NT2/D1 (cell line): ENCODE measurements at regions not wholly inside any gene's neighbourhood (a gene's known extent, or its start where the extent isn't known, plus 50 kb on each side); places are given as distances from the start of the nearest gene placed in this dataset.

Experiments used
- DNase-seq: peaks from one replicate; pipeline ENCODE4 v3.0.0-alpha.2; 2011; ENCODE audit warnings: low read depth, low spot score
- H3K27me3 ChIP-seq: 2 replicates; pipeline ENCODE4 v1.6.0; 2011; ENCODE audit warnings: mild to moderate bottlenecking; ENCODE audit not compliant: insufficient read length, insufficient read depth
- H3K36me3 ChIP-seq: 2 replicates; pipeline ENCODE4 v1.6.1; 2011; ENCODE audit warnings: mild to moderate bottlenecking, low read length, mixed read lengths; ENCODE audit not compliant: insufficient read depth, insufficient read length
- H3K4me1 ChIP-seq: 2 replicates; pipeline ENCODE4 v1.5.1; 2011; ENCODE audit not compliant: insufficient read depth, insufficient read length
- H3K4me3 ChIP-seq: 2 replicates; pipeline ENCODE4 v1.5.1; 2011; ENCODE audit warnings: low read depth; ENCODE audit not compliant: insufficient read length
- H3K9ac ChIP-seq: 2 replicates; pipeline ENCODE4 v1.6.0; 2011; ENCODE audit warnings: low read depth; ENCODE audit not compliant: insufficient read length
- H3K9me3 ChIP-seq: 2 replicates; pipeline ENCODE4 v1.5.1; 2011; ENCODE audit warnings: mild to moderate bottlenecking, low read length; ENCODE audit not compliant: insufficient read depth
- SUZ12 ChIP-seq: IDR thresholded peaks from 2 replicates; pipeline ENCODE4 v1.6.1; 2011; ENCODE audit not compliant: insufficient read length, insufficient read depth; ENCODE audit errors: extremely low read depth
- YY1 ChIP-seq: IDR thresholded peaks from 2 replicates; pipeline ENCODE4 v1.6.1; 2011; ENCODE audit not compliant: insufficient read length, insufficient read depth
- ZNF274 ChIP-seq: IDR thresholded peaks from 2 replicates; pipeline ENCODE4 v1.6.1; 2011; ENCODE audit warnings: mild to moderate bottlenecking, low read depth, low read length

- TF ChIP-seq YY1: no peak
- no peak for TF ChIP-seq SUZ12
- TF ChIP-seq ZNF274: no peak
- H3K9me3 ChIP-seq: no peaks in the 10 kb centered on the region
- no peak overlapping the region for H3K9ac ChIP-seq
- no peaks in the 10 kb centered on the region for H3K27me3 ChIP-seq
- no peaks in the 10 kb centered on the region for H3K4me1 ChIP-seq
- H3K4me3 ChIP-seq: no peak overlapping the region
- no peaks in the 10 kb centered on the region for H3K36me3 ChIP-seq
- no peak for DNase-seq
Observed at GRCh38 chr22:48895831-48896765, 931.6 kb downstream of the BRD1 start.

- Histone ChIP-seq H3K4me3 (no peak overlapping the region), H3K36me3 (no peaks in the 10 kb centered on the region), H3K9me3 (no peaks in the 10 kb centered on the region), H3K4me1 (no peaks in the 10 kb centered on the region), H3K9ac (no peak overlapping the region), H3K27me3 (no peaks in the 10 kb centered on the region)
- DNase-seq: no peak
- no peak for TF ChIP-seq SUZ12
- TF ChIP-seq ZNF274: no peak
- no peak for TF ChIP-seq YY1
Observed at GRCh38 chr22:48895336-48895735, 932.3 kb downstream of the BRD1 start.

GRCh38 chr22:48894804-48895250 lies 932.8 kb downstream of the BRD1 start:
- no peak overlapping the region for H3K9ac ChIP-seq
- H3K4me3 ChIP-seq: no peak overlapping the region
- H3K4me1 ChIP-seq: peaks cover 3% of the 10 kb centered on the region
- no peaks in the 10 kb centered on the region for H3K9me3 ChIP-seq
- H3K27me3 ChIP-seq: no peaks in the 10 kb centered on the region
- DNase-seq: no peak
- no peaks in the 10 kb centered on the region for H3K36me3 ChIP-seq
- TF ChIP-seq SUZ12 (no peak), ZNF274 (no peak), YY1 (no peak)

- Histone ChIP-seq H3K9me3 (no peaks in the 10 kb centered on the region), H3K4me3 (no peak overlapping the region), H3K36me3 (no peaks in the 10 kb centered on the region), H3K27me3 (no peaks in the 10 kb centered on the region), H3K4me1 (peaks cover 6% of the 10 kb centered on the region), H3K9ac (no peak overlapping the region)
- no peak for DNase-seq
- TF ChIP-seq SUZ12 (no peak), YY1 (no peak), ZNF274 (no peak)
Observed at GRCh38 chr22:48894064-48894671, 933.5 kb downstream of the BRD1 start.

GRCh38 chr22:48893288-48894063 lies 934.2 kb downstream of the BRD1 start:
- H3K9me3 ChIP-seq: no peaks in the 10 kb centered on the region
- DNase-seq: no peak
- no peaks in the 10 kb centered on the region for H3K27me3 ChIP-seq
- H3K9ac ChIP-seq: no peak overlapping the region
- no peak for TF ChIP-seq YY1
- TF ChIP-seq ZNF274: no peak
- TF ChIP-seq SUZ12: no peak
- H3K4me1 ChIP-seq: peaks cover 6% of the 10 kb centered on the region
- H3K4me3 ChIP-seq: no peak overlapping the region
- no peaks in the 10 kb centered on the region for H3K36me3 ChIP-seq

GRCh38 chr22:48892578-48893287 lies 934.9 kb downstream of the BRD1 start:
- no peak for DNase-seq
- no peaks in the 10 kb centered on the region for H3K9me3 ChIP-seq
- no peak overlapping the region for H3K9ac ChIP-seq
- H3K36me3 ChIP-seq: no peaks in the 10 kb centered on the region
- TF ChIP-seq ZNF274 (no peak), SUZ12 (no peak), YY1 (no peak)
- H3K27me3 ChIP-seq: no peaks in the 10 kb centered on the region
- H3K4me3 ChIP-seq: no peak overlapping the region
- H3K4me1 ChIP-seq: peaks cover 6% of the 10 kb centered on the region
